A549 (cell line): ENCODE measurements at regions not wholly inside any gene's neighbourhood (a gene's known extent, or its start where the extent isn't known, plus 50 kb on each side); places are given as distances from the start of the nearest gene placed in this dataset.

Experiments used
- CTCF ChIP-seq: fragments of >200 bp; sonication (Bioruptor Twin); formaldehyde crosslinking; IDR thresholded peaks from 3 replicates; pipeline ENCODE4 v1.5.1; 2016
- KDM1A ChIP-seq: fragments of 200-600 bp; sonication (generic); IDR thresholded peaks from 2 replicates; pipeline ENCODE4 v1.6.1; 2016; ENCODE audit warnings: low read depth, mild to moderate bottlenecking
- MYC ChIP-seq: IDR thresholded peaks from 2 replicates; pipeline ENCODE4 v1.6.1; 2012; ENCODE audit warnings: mild to moderate bottlenecking, inconsistent platforms, low read length, improper control_type of control experiment, borderline replicate concordance
- RCOR1 ChIP-seq: fragments of 150-350 bp; IDR thresholded peaks from 2 replicates; pipeline ENCODE4 v1.6.1; 2014; ENCODE audit warnings: antibody characterized with exemption, low read length, low read depth
- USF2 ChIP-seq: fragments of 450-650 bp; IDR thresholded peaks from 2 replicates; pipeline ENCODE4 v1.6.1; 2014; ENCODE audit warnings: antibody characterized with exemption
- TF ChIP-seq, protein P1 (sequence below): IDR thresholded peaks from 2 replicates; pipeline ENCODE4 v1.6.1; 2012

GRCh38 chr16:27689711-27690110 lies 139.8 kb downstream of the KATNIP start:
- TF ChIP-seq CTCF: no peak
- no peak for TF ChIP-seq USF2
- TF ChIP-seq RCOR1: no peak
- TF ChIP-seq MYC: no peak
- TF ChIP-seq, protein P1, sequence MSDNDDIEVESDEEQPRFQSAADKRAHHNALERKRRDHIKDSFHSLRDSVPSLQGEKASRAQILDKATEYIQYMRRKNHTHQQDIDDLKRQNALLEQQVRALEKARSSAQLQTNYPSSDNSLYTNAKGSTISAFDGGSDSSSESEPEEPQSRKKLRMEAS: no peak
- TF ChIP-seq KDM1A: no peak
